ENCODE measurements at regions not wholly inside any gene's neighbourhood (a gene's known extent, or its start where the extent isn't known, plus 50 kb on each side); places are given as distances from the start of the nearest gene placed in this dataset.
"Not testable (repeated sequence)": the region's sequence is repeated elsewhere in the genome, so short reads cannot be mapped to it uniquely, and the experiment has no call there.

GRCh38 chr7:79636849-79637248 is 183.4 kb upstream of the MAGI2 start:
- DNase-seq (ENCODE audit: low read depth, low spot score): no peak

DNA sequence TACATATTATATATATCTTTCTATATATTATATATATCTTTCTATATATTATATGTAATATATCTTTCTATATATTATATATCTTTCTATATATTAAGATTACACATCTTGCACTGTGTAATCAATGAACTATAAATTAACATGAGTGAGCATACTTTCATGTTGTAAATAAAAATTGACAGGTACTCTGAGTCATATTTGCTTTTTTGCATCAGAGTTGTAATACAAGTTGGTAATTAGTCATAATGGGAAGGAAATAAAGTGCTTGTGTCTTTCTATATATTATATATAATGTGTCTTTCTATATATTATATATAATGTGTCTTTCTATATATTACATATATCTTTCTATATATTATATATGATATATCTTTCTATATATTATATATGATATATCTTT is 172.5 kb upstream of the MAGI2 start:
- DNase-seq (ENCODE audit: low read depth, low spot score): not testable (repeated sequence)

GRCh38 chr7:79624336-79624735 is 170.9 kb upstream of the MAGI2 start:
- DNase-seq (ENCODE audit: low read depth, low spot score): no peak

GRCh38 chr7:79622781-79623180 is 169.3 kb upstream of the MAGI2 start:
- DNase-seq (ENCODE audit: low read depth, low spot score): no peak

DNA sequence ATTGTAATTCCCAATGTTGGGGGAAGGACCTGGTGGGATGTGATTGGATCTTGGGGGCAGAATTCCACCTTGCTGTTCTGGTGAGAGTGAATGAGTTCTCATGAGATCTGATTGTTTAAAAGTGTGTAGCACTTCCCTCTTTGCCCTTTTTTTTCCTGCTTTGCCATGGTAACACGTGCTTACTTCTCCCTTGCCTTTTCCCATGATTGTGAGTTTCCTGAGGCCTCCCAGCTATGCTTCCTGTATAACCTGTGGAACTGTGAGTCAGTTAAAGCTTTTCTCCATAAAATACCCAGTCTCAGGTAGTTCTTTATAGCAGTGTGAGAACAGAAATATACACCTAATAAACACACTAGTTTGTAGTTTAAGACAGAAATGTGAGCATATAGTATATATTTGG is 166.8 kb upstream of the MAGI2 start:
- no peak for DNase-seq (ENCODE audit: low read depth, low spot score)

GRCh38 chr7:79619216-79619615 is 165.7 kb upstream of the MAGI2 start:
- DNase-seq (ENCODE audit: low read depth, low spot score): no peak

- no peak for DNase-seq (ENCODE audit: low read depth, low spot score)
These were observed 162.6 kb upstream of the MAGI2 start for GRCh38 chr7:79615871-79616640.

GRCh38 chr7:79615466-79615865 is 162.0 kb upstream of the MAGI2 start:
- no peak for DNase-seq (ENCODE audit: low read depth, low spot score)

DNA sequence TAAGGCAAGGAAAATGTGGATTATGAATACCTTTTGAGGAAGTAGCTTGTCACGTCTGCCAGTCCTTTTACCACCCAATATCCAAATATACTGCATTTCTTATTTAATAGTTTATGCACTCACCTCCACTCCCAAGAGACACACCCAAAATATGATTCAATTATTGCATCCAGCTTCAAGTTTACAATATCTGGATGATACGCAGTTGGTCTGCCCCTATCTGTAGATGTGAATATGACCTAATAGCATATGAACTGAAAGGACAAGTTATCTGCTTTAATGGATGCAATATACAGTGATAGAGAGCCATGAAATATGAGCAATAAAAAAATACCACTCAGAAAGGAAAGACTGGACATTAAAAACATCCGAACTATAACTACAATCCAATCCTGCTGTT is 159.4 kb upstream of the MAGI2 start:
- DNase-seq (ENCODE audit: low read depth, low spot score): no peak

DNA sequence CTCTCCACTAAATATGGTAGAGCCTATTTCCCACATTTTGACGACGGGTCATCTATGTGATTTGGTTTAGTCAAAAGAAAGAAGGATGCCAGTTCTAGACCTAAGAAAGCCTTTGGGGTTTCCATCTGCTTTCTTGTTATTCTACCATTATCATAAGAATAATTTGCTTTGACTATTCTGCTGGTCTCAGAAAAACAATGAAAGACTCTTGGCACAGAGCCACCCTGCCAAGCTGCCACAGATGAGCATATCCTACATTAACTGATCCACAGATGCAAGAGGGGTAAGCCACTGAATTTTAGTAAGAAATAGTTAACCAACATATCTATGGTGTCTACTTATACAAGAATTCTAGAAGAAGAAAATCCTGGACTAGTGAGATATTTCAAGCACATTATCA is 158.6 kb upstream of the MAGI2 start:
- no peak for DNase-seq (ENCODE audit: low read depth, low spot score)

GRCh38 chr7:79610748-79611304 is 157.4 kb upstream of the MAGI2 start:
- no peak for DNase-seq (ENCODE audit: low read depth, low spot score)

DNA sequence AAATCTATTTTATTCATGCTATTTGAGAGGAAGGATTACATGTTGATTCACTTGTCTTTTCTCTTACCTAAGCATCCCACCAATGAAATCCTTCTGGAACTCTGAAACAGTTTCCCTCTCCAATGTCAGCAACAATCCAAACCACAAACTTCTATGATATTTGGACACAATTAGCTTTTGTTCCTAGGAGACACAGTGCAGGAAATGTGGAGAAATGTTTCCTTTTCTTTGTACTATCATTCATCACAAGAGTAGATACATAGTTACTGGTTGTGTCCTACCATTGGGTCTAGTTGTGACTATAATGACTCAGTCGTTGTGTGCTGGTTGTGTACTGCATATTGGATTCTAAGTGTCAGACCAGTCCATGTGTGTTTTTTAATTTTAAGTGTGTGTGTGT is 156.8 kb upstream of the MAGI2 start:
- DNase-seq (ENCODE audit: low read depth, low spot score): no peak

- no peak for DNase-seq (ENCODE audit: low read depth, low spot score)
These were observed 154.5 kb upstream of the MAGI2 start for GRCh38 chr7:79608005-79608404.

DNA sequence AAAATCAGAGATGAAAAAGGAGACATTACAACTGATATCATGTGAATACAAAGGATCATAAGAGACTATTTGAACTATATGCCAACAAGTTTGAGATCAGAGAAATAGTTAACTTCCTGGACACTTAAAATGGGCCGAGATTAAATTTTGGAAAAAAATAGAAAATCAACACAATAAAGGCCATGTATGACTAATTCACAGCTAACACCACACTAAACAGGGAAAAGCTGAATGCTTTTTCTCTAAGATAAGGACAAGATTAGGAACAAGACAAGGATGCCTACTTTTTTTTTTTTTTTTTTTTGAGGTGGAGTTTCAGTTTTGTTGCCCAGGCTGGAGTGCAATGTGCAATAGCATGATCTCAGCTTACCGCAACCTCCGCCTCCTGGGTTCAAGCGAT is 151.4 kb upstream of the MAGI2 start:
- no peak for DNase-seq (ENCODE audit: low read depth, low spot score)

DNA sequence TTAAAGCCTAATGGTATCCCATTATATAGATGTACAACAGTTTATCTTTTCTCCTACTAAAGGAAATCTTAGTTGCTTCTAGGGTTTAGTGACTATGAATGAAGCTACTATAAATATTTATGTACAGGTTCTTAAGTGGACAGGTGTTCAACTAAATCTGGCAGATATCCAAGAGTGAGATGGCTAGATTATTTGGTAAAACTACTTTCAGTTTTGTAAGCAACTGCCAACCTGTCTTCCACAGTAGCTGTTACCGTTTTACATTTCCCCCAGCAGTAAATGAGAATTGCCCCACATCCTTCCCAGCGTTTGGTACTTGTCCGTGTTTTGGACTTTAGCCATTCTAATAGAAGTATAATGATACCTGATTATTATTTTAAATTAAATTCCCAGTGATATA is 144.9 kb upstream of the MAGI2 start:
- DNase-seq (ENCODE audit: low read depth, low spot score): no peak

DNA sequence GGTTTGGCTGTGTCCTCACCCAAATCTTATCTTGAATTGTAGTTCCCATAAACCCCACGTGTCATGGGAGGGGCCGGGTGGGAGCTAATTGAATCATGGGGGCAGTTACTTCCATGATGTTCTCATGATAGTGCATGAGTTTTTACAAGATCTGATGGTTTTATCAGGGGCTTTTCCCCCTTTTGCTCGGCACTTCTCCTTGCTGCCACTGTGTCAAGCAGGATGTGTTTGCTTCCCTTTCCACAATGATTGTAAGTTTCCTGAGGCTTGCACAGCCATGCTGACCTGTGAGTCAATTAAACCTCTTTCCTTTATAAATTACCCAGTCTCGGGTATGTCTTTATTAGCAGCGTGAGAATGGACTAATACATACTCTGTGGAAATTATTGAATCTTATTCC is 141.2 kb upstream of the MAGI2 start:
- not testable (repeated sequence) for DNase-seq (ENCODE audit: low read depth, low spot score)

- no peak for DNase-seq (ENCODE audit: low read depth, low spot score)
These were observed 140.4 kb upstream of the MAGI2 start for GRCh38 chr7:79593866-79594301.

- DNase-seq (ENCODE audit: low read depth, low spot score): no peak
These were observed 137.6 kb upstream of the MAGI2 start for GRCh38 chr7:79590916-79591623.

GRCh38 chr7:79590391-79590790 is 136.9 kb upstream of the MAGI2 start:
- DNase-seq (ENCODE audit: low read depth, low spot score): no peak

- DNase-seq (ENCODE audit: low read depth, low spot score): no peak
These were observed 117.4 kb upstream of the MAGI2 start for GRCh38 chr7:79570903-79571302.

GRCh38 chr7:79563821-79564522 is 110.5 kb upstream of the MAGI2 start:
- DNase-seq (ENCODE audit: low read depth, low spot score): no peak

GRCh38 chr7:79555571-79555970 is 102.1 kb upstream of the MAGI2 start:
- no peak for DNase-seq (ENCODE audit: low read depth, low spot score)

Measured in iPS DF 19.7 (cell line).